HEK293 (cell line): ENCODE measurements at regions not wholly inside any gene's neighbourhood (a gene's known extent, or its start where the extent isn't known, plus 50 kb on each side); places are given as distances from the start of the nearest gene placed in this dataset.

Source experiments
- CTCF ChIA-PET: fragments of 350-600 bp; formaldehyde crosslinking; extraction: SDS; loops from one replicate; lab custom pipeline; 2021; ENCODE audit warnings: antibody characterized with exemption; lab: Yijun Ruan, JAX
- POLR2A ChIA-PET: fragments of 300-600 bp; formaldehyde crosslinking; extraction: SDS; loops from one replicate; lab custom pipeline; 2020; ENCODE audit warnings: antibody characterized with exemption, inconsistent platforms; lab: Yijun Ruan, JAX
- H3K27ac ChIP-seq: fragments of 200-500 bp; sonication (Bioruptor generic); 2 replicates; pipeline ENCODE4 v1.5.1; 2014; ENCODE audit warnings: low read depth, low read length, control low read depth, inconsistent platforms; ENCODE audit errors: extremely low read depth
- H3K36me3 ChIP-seq, 2 experiments: fragments of 200-500 bp in 1 of 2; sonication (Bioruptor generic) in 1 of 2; 1 replicate in 1 of 2; 2 replicates in 1 of 2; pipeline ENCODE4 v1.5.1; 2014 to 2017; ENCODE audit warnings: inconsistent platforms in 2 of 2, low read length in 2 of 2; ENCODE audit not compliant: control insufficient read depth in 2 of 2, insufficient read depth in 1 of 2
- H3K4me1 ChIP-seq: fragments of 200-500 bp; sonication (Bioruptor generic); 2 replicates; pipeline ENCODE4 v1.5.1; 2014; ENCODE audit warnings: mild to moderate bottlenecking, low read length, inconsistent platforms; ENCODE audit not compliant: control insufficient read depth, insufficient read depth
- H3K4me3 ChIP-seq: 2 replicates; pipeline ENCODE4 v1.5.1; 2011; ENCODE audit warnings: low read depth, mild to moderate bottlenecking, control low read depth, low read length, moderate library complexity
- H3K9me3 ChIP-seq: fragments of 200-500 bp; sonication (Bioruptor generic); 2 replicates; pipeline ENCODE4 v1.5.1; 2014; ENCODE audit warnings: low read depth, low read length, inconsistent platforms; ENCODE audit not compliant: control insufficient read depth, insufficient read depth
- BCL11A ChIP-seq: fragments of 450-650 bp; formaldehyde crosslinking; IDR thresholded peaks from 2 replicates; pipeline ENCODE4 v1.5.1; 2016; ENCODE audit warnings: low read depth, missing biosample characterization, missing genetic modification characterization
- FEZF1 ChIP-seq: fragments of 450-650 bp; formaldehyde crosslinking; IDR thresholded peaks from 2 replicates; pipeline ENCODE4 v1.5.1; 2016; ENCODE audit warnings: missing biosample characterization, missing genetic modification characterization
- GLI4 ChIP-seq: fragments of 450-650 bp; formaldehyde crosslinking; IDR thresholded peaks from 2 replicates; pipeline ENCODE4 v1.5.1; 2016; ENCODE audit warnings: missing biosample characterization, missing genetic modification characterization
- IKZF3 ChIP-seq: fragments of 450-650 bp; IDR thresholded peaks from 2 replicates; pipeline ENCODE4 v1.5.0; 2018; ENCODE audit warnings: missing biosample characterization, mild to moderate bottlenecking, missing genetic modification characterization, moderate library complexity
- PRDM4 ChIP-seq: fragments of 450-650 bp; formaldehyde crosslinking; IDR thresholded peaks from 2 replicates; pipeline ENCODE4 v1.5.1; 2017; ENCODE audit warnings: missing biosample characterization, missing genetic modification characterization
- REST ChIP-seq: fragments of 450-650 bp; formaldehyde crosslinking; IDR thresholded peaks from 2 replicates; pipeline ENCODE4 v1.5.1; 2016; ENCODE audit warnings: missing biosample characterization, missing genetic modification characterization
- SCRT1 ChIP-seq: fragments of 450-650 bp; formaldehyde crosslinking; IDR thresholded peaks from 2 replicates; pipeline ENCODE4 v1.5.1; 2016; ENCODE audit warnings: missing biosample characterization, missing genetic modification characterization, borderline replicate concordance
- SCRT2 ChIP-seq: fragments of 450-650 bp; formaldehyde crosslinking; IDR thresholded peaks from 2 replicates; pipeline ENCODE4 v1.5.1; 2016; ENCODE audit warnings: missing biosample characterization, missing genetic modification characterization
- ZBTB10 ChIP-seq: fragments of 450-650 bp; formaldehyde crosslinking; IDR thresholded peaks from 2 replicates; pipeline ENCODE4 v1.5.1; 2016; ENCODE audit warnings: missing biosample characterization, missing genetic modification characterization
- ZBTB20 ChIP-seq: fragments of 450-650 bp; formaldehyde crosslinking; IDR thresholded peaks from 2 replicates; pipeline ENCODE4 v1.5.1; 2016; ENCODE audit warnings: missing biosample characterization, missing genetic modification characterization
- ZBTB44 ChIP-seq: fragments of 450-650 bp; IDR thresholded peaks from 2 replicates; pipeline ENCODE4 v1.5.1; 2018; ENCODE audit warnings: missing biosample characterization, mild to moderate bottlenecking, missing genetic modification characterization
- ZNF202 ChIP-seq: fragments of 450-650 bp; formaldehyde crosslinking; IDR thresholded peaks from 2 replicates; pipeline ENCODE4 v1.5.1; 2016; ENCODE audit warnings: missing biosample characterization, missing genetic modification characterization, borderline replicate concordance
- ZNF223 ChIP-seq: fragments of 450-650 bp; formaldehyde crosslinking; IDR thresholded peaks from 2 replicates; pipeline ENCODE4 v1.5.1; 2016; ENCODE audit warnings: missing biosample characterization, missing genetic modification characterization
- ZNF416 ChIP-seq: fragments of 450-650 bp; formaldehyde crosslinking; IDR thresholded peaks from 2 replicates; pipeline ENCODE4 v1.5.1; 2016; ENCODE audit warnings: missing biosample characterization, missing genetic modification characterization
- ZNF654 ChIP-seq: fragments of 450-650 bp; formaldehyde crosslinking; IDR thresholded peaks from 2 replicates; pipeline ENCODE4 v1.5.1; 2016; ENCODE audit warnings: low read depth, missing biosample characterization, missing genetic modification characterization
- ZNF843 ChIP-seq: fragments of 450-650 bp; formaldehyde crosslinking; IDR thresholded peaks from 2 replicates; pipeline ENCODE4 v1.5.1; 2016; ENCODE audit warnings: missing biosample characterization, missing genetic modification characterization
- TF ChIP-seq, protein P1 (sequence below): IDR thresholded peaks from 2 replicates; pipeline ENCODE4 v1.6.1; 2011; ENCODE audit warnings: mild to moderate bottlenecking, low read depth, low read length, borderline replicate concordance

DNA sequence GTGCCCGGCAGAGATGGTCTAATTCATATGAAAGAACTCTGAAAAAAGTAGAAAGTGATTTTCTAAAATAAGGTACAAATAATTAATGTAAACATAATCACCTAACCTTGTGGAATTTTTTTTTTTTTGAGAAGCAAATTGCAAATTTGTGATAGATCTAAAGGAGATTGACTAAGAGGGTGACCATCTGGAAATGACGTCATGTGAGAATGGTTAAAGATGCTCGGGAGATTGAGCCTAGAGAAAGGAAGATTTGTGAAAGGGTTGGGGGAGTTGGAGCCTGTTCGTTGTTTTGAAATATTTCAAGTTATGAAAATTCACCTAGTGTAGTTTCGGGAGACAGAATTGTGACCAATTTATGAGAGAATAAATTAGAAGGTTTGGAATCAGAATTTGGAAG, 115.7 kb upstream of the ANK2 start (continued):
- TF ChIP-seq BCL11A (no peak), ZNF223 (tag by site-specific recombination) (no peak)

DNA sequence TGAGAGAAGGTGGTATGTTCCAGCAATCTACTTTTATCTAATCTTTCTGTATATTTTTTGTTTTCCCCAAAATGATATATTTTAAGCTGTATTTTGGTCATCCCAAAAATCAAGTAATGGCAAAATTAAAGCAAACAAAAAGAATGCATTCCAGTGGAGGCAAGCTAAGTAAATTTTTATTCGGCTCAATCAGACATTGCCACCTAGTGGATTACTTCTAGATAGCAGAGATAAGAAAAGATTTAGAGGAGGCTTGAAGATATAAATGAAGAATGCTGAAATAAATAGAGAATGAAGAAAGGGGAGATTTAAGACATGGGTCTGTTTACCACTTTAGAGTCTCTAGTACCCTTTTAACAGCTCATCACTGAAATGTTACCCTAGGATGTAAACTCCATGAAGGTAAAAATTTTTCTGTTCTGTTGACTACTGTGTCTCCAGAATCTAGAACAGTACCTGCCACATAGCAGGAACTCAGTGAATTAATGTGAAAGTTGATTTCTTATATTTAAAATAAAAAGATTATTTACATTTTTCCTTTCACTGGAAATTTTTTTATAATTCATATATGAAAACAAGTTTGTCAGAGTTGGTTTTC, 110.9 kb upstream of the ANK2 start:
- Histone ChIP-seq H3K9me3 (no peaks in the 10 kb centered on the region), H3K27ac (no peak overlapping the region), H3K4me1 (peaks cover 3% of the 10 kb centered on the region; the same call in 1 of the 2 replicates), H3K4me3 (no peak overlapping the region), H3K36me3 (no peaks in the 10 kb centered on the region)
- peak; percentile 78 for TF ChIP-seq ZNF654 (tag by site-specific recombination)
- TF ChIP-seq, protein P1, sequence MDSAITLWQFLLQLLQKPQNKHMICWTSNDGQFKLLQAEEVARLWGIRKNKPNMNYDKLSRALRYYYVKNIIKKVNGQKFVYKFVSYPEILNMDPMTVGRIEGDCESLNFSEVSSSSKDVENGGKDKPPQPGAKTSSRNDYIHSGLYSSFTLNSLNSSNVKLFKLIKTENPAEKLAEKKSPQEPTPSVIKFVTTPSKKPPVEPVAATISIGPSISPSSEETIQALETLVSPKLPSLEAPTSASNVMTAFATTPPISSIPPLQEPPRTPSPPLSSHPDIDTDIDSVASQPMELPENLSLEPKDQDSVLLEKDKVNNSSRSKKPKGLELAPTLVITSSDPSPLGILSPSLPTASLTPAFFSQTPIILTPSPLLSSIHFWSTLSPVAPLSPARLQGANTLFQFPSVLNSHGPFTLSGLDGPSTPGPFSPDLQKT = no peak
- ChIA-PET POLR2A (no interaction called here), CTCF (interaction anchor here (0.6 to 5.4 kb wide), 35 partner anchors 9 to 611 kb away, joined by 3 to 56 read pairs (median 4); partner anchors contain the start of gene LARP7)

GRCh38 chr4:112939901-112940300, 109.6 kb upstream of the ANK2 start:
- CTCF ChIA-PET = interaction anchor here (0.6 to 5.4 kb wide), 9 partner anchors 8 to 336 kb away, joined by 3 to 56 read pairs (median 5); partner anchors contain the start of gene LARP7
- peaks cover 3% of the 10 kb centered on the region; the same call in 1 of the 2 replicates for H3K4me1 ChIP-seq
- H3K27ac ChIP-seq = no peak overlapping the region
- POLR2A ChIA-PET = no interaction called here
- no peaks in the 10 kb centered on the region for H3K9me3 ChIP-seq
- H3K36me3 ChIP-seq = no peaks in the 10 kb centered on the region
- H3K4me3 ChIP-seq = no peak overlapping the region
- TF ChIP-seq ZBTB20 (tag by site-specific recombination) (peak; percentile 72), ZNF843 (0 out of 2 replicates have a peak, but pooled peaks have one; percentile 16), ZBTB44 (tag by site-specific recombination) (0 out of 2 replicates have a peak, but pooled peaks have one; percentile 18), GLI4 (no peak), SCRT1 (tag by site-specific recombination) (no peak), SCRT2 (tag by site-specific recombination) (no peak), ZBTB10 (no peak), ZNF202 (no peak), FEZF1 (peak; percentile 51; the same call in 1 of the 2 replicates), PRDM4 (tag by site-specific recombination) (no peak), ZNF416 (tag by site-specific recombination) (no peak), REST (tag by site-specific recombination) (no peak), IKZF3 (tag by site-specific recombination) (peak; percentile 57; the same call in 1 of the 2 replicates)
- TF ChIP-seq, protein P1 = no peak
